HG03103 (cell line): ENCODE measurements at regions not wholly inside any gene's neighbourhood (a gene's known extent, or its start where the extent isn't known, plus 50 kb on each side); places are given as distances from the start of the nearest gene placed in this dataset.
"Not testable (repeated sequence)": the region's sequence is repeated elsewhere in the genome, so short reads cannot be mapped to it uniquely, and the experiment has no call there.

ENCODE experiments used
- ATAC-seq: cut with Tn5 transposase; IDR thresholded peaks from one replicate; pipeline ENCODE4 v1.9.1; 2021; ENCODE audit warnings: low read depth; ENCODE audit not compliant: unreplicated experiment

DNA sequence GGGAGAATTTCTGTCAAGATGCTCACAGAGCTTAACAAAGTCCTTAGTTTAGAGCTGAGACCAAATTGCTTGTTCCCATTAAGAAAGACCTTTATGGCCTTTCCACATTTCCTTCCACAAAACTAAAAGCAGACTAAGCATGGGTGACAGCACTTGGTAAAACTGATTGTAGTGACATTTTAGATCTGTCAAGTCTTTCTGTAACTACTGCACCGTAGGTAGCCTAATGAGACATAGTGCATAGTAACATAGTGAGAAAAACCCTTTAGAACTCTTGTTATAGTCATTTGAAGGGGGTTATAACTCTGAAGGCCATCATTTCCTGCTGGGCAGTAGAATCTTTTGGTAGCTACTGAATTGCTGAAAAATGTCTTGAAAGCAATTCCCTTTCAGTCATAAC lies 990.9 kb upstream of the CNTN5 start:
- no peak for ATAC-seq

DNA sequence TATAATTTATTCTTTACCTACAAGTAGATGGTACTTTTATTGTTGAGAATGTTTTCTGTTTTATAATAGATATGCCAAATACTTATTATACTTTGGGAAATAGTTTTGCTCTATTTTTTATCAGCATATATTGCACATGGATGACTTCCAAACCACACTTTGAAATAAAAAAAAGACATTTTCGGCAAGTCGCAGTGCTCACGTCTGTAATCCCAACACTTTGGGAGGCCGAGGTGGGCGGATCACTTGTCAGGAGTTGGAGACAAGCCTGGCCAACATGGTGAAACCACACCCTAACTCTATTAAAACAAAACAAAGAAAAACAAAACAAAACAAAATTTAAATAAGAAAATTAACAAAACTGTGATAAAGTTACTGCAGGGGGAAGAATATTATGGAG lies 983.9 kb upstream of the CNTN5 start:
- ATAC-seq, result no peak

DNA sequence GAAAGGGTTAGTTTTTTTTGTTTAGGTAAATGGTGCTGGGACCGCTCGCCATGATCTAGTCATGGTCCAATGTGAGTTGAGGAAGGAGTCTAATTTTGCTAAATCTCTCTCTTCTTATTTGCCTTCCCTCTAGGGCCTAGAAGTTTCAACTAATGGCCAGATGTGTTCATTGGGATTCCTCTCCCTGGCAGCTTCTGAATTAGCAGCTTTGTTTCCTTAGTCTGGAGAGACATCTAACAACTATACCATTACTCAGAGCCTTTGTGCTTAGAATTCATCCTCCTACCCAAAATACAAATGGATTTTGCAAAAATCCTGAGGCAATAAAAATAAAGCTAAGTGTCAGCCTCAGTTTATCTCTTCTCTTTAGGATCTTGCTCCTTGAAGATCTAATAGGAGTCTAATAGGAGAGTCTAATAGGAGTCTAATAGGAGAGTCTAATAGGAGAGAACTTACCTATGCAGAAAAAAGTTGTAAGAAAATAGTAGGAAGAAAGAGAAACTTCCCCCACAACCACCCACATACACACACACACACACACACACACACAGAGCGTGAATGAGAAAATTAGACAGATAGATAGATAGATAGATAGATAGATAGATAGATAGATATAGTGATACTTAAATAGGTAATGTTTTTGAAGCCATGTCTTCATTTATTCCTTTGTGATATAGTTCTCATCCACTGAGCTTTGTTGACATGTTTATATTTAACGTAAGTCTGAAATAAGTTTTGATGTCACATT lies 980.5 kb upstream of the CNTN5 start:
- no peak for ATAC-seq

DNA sequence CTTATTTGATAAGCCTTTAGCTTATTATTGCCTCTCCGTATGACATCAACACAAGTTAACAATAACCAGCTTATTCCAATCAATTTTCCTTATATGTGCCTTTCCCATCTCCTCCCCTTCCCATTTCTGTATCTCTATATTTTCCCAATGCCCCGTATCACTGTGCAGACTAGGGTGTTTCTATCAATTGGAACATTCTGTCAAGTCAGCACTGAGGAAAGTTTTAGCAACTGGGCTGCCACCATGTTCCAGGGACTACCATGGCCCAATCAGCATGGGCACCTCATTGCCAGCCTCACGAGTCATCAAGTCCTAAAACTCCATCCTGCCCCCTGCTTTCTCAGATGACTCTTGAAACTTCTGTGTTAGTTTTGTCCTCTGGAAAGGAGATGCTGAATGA lies 973.1 kb upstream of the CNTN5 start:
- no peak for ATAC-seq

DNA sequence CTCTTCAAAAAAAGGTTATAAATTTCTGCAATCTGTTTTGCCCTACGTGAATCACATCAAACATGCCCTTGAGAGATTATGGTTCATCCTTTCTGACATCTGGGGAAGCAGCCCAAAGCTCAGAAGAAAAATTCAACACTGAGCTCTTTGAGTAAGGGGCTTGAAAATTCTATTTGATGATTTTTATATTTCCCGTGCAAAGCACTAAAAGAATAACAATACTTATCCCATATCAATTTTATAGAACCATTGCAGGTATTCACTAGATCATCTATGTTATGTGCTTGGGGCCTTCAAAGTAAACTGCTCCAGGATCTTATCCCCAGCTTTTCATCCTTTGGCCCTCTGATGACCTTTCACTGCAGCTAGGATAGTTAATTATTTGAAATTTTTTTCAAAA lies 966.9 kb upstream of the CNTN5 start:
- ATAC-seq, result no peak

DNA sequence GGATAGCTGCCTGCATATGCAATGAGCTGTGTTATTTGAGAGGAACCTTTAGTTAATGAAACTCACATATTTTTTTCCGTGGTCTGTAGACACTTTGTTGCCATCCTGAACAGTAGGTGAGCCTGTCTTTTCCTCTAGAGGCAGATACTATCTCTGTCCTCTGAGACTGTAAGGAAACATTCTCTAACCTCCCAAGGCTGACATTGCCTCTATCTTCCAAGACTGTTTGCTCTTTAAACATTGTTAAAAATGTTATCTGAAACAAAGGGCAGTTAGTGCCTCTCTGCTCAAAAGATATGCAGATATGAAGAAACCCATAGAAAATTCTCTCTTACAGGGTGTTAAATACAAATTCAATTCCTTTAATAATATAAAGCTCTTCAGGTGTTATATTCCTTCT lies 963.8 kb upstream of the CNTN5 start:
- ATAC-seq, result no peak

DNA sequence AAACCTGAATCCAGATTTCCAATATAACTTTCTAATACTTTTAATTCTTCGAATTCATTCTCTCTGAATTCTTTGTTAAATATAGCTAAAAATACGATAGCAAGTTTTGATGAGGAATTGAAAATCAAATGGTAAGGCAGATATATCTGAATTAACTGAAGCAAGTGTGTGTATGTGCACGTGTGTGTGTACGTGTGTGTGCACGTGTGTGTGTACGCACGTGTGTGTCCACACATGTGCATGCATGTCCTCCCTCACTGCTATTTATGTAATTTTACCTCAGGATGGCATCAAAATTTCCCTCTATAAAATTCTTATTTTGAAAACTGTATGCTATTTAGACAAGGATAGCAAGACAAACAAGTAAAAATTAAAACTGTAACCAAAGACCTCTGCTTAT lies 961.3 kb upstream of the CNTN5 start:
- ATAC-seq, result no peak

DNA sequence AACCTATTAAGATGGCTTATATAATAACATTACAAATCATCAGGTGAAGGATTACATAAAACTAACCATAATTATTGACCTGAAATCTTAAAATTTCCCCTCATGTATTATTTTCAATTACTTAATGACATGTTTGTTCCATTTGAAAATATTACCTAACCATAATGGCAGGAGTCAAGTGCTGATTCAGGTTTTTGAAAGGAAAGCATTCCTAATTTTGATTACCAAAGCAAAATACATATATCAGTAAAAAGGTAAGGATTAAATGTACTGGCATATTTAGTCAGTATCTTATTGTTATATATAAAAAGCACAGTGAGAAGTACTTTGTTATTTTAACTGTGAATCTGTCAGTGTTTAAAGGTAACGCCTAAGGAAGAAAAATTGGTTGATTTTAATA lies 960.0 kb upstream of the CNTN5 start:
- ATAC-seq, result no peak

DNA sequence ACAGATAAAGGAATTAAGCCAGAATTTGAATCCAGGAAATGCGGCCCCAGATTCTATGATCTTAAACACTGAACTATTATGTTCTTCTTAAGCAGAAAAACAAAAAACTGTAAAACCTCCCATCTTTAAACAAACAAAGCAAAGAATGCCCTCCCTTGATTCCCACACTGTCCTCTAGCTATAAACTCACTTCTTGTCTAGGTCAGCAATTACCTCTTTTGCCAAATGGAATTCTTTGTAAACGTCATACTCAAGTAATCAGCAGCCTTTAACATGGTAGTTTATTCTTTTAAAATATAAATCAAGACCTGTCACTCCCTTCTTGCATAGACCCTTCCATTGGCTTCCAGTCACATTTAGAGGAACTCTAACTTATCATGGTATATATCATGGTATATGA lies 958.9 kb upstream of the CNTN5 start:
- ATAC-seq, result no peak

DNA sequence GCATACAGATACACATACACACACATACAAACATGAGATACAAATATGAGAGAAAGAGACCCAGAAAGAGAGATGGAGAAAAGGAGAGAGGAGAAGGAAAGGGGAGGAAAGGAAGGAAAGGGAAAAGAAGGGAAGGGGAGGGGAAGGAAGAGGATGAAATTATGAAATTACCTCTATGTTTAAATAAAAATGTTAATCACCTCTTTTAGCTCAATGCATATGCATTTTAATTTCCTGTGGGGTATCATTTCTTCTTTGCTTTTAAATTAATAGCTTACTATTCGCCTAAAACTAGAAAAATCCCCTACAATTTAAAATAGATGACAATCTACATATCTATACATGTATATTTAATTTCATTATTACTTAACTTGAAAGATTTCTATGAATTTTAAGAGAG lies 958.0 kb upstream of the CNTN5 start:
- no peak for ATAC-seq

DNA sequence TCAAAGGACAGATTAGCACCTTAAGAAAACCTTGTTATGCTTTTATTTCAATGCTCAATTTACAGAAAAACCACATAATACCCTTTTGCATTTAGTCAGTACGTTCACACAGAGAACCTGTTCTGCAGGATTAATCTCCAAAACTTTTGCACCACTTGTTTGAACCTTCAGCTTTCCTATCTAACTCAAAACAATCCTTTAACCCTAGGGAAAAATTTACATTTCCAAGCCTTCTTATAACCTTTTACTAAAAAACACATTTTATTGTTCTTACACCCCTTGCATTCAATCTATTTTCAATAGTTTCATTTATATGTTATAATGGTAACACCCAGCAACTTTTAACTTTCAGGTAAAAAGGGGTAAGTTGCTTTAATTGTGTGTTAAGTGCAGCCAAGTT lies 952.5 kb upstream of the CNTN5 start:
- ATAC-seq, result no peak

DNA sequence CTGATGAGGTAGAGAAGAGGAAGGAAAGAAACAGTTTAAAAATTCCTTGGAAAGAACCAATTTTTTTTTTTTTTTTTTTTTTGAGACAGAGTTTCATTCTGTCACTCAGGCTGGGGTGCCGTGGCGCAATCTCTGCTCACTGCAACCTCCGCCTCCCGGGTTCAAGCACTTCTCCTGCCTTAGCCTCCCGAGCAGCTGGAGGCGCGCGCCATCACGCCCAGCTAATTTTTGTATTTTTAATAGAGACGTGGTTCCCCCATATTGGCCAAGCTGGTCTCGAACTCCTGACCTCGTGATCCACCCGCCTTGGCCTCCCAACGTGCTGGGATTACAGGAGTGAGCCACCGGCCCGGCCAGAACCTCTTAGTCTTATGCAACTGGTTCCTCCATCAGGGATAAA lies 951.6 kb upstream of the CNTN5 start:
- ATAC-seq, result not testable (repeated sequence)

DNA sequence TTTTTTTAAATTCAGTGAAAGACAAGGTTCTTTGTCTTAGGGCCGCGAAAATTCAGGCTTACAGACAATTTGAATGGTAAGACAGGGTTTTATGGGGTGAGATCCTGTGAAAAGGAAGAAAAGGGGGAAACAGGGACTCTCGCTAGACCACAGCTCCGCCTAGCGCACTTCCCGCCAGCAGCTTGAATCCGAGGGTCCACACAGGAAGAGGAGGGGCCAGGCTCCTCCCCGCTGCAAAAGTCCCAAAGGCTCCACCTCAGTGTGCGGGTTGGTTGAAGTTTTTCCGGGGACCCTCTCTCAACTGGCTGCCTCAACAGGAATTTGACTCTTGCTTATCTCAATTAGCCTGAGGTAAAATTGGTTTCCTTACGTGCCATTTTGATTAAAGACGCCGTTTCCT lies 950.9 kb upstream of the CNTN5 start:
- no peak for ATAC-seq

DNA sequence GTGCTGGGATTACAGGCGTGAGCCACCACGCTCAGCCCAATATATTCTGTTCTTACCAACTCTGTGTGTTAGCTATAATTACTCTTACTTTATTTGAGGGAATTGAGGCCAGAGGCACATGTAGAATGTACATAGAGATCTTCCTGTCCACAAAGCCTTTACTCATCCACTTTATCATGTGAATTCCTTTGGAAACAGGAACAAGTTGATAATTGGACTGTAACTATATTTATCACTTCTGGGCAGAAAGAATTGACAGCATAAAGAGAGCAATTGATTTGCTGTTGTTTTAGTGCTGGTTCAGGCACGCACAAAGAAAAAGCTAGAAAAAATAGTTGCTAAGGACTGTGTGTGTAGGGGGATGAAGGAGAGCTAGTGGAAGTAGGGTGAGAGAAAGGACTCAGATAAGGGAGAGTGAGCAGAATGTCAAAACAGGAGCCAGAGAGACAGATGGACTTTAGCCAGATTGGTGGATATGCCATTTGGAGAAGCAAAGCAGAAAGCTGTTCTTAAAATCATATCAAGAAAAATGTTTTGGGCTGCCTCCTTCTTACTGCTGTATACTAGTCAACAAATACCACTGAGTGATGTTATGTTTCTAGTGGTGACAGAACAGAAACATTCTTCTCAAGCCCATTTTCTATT lies 929.8 kb upstream of the CNTN5 start:
- ATAC-seq, result no peak

DNA sequence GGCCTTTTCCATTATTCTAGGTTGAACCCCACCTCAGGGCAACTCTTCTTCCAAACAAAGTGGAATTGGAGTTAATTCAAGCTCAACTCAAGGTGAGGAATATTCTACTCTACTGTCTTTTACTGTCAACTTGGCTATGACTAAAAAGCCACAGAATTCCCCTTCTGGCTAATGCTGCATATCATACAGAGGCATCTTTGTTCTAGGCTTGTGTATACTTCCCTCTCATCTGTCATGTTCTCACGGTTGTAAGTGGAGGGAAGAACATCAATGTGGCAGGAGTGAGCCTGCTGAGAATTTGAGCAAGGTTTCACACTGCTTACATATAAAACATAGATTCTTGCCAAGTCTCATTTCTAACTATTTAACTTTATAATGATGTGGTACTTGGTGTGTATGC lies 921.4 kb upstream of the CNTN5 start:
- no peak for ATAC-seq

DNA sequence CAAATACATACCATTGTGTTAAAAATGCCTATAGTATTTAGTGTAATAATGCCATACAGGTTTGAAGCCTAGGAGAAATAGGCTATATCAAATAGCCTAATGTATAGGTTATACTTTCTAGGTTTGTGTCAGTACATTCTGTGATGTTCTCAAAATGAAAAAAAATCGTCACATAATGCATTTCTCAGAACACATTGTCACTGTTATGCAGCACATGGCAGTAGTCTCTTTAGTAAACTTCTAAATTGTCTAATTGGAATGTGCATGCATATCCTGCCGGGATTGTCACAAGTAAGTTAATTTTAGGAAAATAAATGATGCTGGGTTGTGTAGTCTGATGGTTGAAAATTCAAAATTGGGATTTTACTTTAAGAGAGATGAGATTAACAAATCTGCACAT lies 920.1 kb upstream of the CNTN5 start:
- no peak for ATAC-seq

DNA sequence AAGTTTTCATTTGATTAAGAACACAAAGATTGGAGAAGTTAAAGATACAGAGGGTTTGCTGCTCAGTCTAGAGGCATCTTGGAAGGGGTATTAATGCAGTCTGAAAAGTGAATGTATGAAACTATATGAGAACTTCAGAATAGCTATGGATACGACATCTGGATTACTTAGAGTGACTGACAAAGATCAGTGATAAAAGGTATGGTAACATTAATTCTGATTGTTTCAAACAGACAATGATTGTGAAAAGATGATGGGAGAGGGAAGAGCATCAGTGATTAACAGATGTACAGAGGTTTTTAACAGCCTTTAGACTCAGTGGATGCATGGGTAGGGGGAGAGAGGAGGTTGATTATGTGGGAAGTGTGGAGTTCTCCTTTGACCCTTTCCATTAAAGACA lies 919.4 kb upstream of the CNTN5 start:
- no peak for ATAC-seq

DNA sequence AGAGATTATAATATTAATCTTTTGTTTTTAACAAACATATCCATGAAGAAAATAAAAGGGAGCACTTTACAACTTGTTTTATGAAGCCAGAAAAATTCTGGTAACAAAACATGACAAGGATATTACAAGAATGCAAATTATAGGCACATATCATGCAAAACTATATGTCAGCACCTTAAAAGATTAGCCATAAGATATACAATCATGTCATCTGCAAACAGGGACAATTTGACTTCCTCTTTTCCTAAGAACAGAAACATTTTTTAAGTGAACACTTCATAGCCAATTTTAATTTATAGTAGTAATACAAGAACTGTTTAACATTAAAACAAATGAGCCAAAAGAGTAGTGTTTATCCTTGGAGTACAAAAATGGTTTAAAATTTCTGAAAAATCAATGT lies 916.5 kb upstream of the CNTN5 start:
- no peak for ATAC-seq

DNA sequence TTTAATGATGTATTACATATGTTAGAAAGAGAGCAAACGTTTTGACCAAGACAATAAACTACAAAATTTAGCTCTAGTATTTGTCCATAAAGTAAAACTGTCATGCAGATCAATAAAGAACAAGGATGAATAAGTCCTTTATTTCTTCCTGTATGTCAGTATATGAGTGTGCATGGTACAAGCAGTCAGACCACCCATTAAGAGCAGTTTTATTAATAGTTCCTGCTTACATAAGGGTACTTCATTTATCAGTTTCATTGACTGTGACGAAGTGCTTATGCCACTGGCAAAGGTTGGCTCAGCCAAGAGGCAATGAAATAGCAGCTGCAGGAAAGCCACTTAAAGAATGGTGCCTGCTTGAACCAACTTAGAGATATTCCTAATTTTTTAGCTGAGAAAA lies 913.0 kb upstream of the CNTN5 start:
- no peak for ATAC-seq

DNA sequence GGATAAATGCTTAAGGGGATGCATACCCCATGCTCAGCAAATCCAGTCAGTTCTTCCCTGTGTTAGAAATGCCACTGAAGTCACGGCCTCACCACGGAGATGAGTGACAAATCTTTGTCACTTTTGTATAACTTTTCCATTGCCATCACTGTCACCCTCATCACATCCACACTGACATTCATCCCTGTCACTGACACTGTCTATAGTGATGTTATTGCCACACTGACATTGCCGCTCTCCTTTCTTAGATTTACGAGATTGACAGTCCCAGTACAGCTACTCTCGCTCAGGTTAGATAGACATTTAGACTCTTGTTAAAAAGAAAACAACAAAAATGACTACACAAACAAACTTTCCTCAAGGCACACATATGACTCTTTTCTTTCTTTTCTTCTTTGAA lies 910.7 kb upstream of the CNTN5 start:
- ATAC-seq, result no peak

DNA sequence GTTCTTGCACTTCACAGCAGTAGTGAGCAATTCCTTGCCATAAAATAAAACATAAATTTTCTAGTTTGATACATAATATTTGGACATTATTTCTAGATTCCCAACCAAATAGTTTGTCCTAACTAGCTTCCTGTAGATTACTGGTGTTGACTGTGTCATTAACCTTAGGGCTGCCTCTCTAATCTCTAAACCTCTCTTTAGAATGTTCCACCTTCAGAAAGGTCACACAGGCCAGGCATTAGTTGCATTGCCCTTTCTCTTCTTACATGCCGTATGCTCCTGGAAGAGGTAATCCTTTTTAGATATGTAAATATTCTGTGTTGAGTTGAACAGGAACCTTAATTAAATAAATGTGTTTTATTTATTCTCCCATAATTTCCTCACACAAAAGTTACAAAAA lies 904.9 kb upstream of the CNTN5 start:
- no peak for ATAC-seq

DNA sequence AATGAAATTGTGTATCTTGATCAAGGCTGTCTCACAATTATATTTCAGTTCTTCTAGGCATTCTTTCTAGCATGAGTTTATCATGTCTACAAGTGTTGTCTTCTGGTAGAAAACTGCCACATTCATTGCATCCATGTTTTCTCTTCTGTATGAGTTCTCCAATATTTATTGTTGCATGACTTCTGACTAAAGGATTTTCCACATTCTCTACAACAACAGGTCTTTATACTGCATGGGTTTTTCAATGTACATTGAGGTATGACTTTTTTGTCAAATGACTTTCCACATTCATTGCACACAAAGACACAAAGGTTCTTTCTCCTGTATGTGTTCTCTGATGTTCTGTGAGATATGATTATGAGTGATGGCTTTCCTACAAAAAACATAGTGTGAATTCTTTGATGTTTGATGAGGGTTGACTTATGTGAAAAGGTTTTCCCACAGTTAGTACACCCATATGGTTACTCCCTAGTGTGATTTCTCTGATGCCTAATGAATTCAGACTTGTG lies 890.6 kb upstream of the CNTN5 start:
- ATAC-seq, result no peak
